ENCODE measurements at regions not wholly inside any gene's neighbourhood (a gene's known extent, or its start where the extent isn't known, plus 50 kb on each side); places are given as distances from the start of the nearest gene placed in this dataset.

DNA sequence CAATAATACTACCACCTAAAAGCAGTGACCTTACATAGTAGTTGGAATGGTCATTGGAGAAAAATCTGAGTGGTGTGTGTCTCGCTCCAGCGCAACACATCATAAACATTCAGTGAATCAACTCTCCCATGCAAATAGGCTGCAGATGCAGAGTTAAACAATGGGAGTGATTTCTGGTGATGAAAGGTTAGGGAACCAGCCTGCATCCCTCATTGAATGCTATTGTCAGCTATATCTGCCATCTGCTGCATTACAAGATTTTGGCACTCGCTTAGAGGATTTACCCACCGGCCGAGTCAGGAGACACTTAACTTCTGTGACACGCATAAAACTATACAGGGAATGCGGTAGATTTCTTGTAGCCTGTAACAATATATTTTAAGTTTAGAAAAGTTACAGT is 900.9 kb downstream of the FLRT2 start:
- ATAC-seq (no peak), DNase-seq (no peak)
- intact Hi-C loops (cut with DNase I, micrococcal nuclease), result no loop called here

DNA sequence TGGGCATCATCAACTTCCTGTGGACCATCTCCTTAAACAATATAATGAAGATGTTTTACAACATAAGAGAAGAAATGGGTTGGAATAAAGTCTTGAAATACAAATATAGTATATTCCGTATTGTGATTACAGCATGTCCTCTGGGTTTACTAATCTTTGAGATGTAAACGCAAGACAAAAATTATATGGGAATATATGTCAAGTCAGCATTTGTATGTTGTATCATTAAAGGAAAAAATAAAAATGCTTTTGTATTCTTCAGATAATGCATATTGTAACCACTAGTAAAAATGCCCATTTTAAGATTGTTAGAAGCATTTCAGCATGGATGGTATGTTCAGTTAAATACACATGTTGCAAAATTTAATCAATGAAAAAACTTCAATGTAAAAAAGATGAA is 893.3 kb downstream of the FLRT2 start:
- intact Hi-C loops (cut with DNase I, micrococcal nuclease), result no loop called here
- ATAC-seq, result no peak

DNA sequence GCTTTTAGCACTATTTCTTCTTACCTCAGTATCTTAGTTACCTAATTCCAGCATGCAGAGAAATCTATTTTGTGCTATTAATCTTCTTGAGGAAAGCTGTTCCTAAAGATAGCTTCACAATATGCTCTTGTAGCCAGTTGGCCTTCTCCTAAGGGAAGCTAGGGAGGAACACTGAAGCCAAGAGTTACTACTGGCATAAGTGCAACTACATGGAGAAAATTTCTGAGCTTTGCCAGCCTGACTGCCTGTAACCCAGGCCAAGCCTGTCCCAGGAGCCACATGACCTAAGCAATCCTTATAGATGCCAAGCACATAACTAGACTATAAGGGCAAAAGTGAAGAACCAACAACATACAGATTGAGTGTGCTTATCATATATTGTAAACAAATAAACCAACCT is 890.2 kb downstream of the FLRT2 start:
- intact Hi-C loops (cut with DNase I, micrococcal nuclease), result no loop called here
- no peak for ATAC-seq
- no peak for DNase-seq

More for the DNA sequence above, 893.3 kb downstream of the FLRT2 start:
- DNase-seq, result no peak

DNA sequence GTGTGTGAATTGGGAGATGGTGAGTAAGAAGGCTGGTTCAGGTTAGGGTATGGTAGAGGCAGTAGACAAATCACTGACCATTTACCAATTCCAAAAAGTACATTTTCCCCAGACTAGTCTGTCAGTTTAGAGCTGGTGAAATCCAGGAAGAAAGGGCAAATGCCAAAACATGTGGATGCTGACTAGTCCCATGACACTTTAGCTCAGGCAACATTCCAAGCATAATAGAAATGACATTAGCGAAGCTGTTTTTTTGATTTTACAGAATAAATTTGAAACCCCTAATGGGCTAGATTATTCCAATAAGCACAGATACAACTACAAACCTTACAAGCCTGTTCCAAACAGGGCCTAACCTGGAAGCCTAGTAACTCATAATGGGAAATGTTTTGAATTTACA is 884.2 kb downstream of the FLRT2 start:
- ATAC-seq (no peak), DNase-seq (no peak)
- intact Hi-C loops (cut with DNase I, micrococcal nuclease), result no loop called here

DNA sequence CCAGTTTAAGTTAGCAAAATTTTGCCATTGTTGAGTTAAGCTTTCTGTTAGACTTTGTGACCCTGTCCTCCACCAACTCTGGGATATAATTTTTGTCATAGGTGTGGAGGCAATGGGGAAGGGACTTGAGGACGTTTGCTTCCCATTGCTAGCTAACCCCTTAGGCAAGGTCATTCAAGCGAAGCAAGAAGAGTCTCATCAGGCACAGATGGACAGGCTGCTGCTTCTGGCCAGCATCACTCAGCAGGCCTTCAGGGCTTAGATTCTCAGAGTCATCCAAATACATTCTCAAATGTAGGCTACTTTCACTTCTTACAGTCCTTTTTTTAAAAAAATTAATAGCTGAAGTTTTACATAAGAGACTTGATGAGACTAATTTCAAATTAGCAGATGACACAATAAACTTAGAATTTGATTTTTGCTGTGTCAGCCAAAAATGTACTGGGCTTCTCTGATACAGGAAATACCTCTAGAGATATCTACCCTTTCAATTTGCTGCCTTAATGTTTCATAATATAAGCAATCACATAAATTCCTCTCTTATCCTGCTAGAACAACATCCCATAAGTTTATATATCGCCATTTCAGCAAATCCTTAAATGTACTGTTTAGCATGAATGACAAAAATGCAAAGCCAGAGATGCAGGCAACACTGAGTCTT is 875.2 kb downstream of the FLRT2 start:
- DNase-seq (no peak), ATAC-seq (no peak)
- intact Hi-C loops (cut with DNase I, micrococcal nuclease), result no loop called here

DNA sequence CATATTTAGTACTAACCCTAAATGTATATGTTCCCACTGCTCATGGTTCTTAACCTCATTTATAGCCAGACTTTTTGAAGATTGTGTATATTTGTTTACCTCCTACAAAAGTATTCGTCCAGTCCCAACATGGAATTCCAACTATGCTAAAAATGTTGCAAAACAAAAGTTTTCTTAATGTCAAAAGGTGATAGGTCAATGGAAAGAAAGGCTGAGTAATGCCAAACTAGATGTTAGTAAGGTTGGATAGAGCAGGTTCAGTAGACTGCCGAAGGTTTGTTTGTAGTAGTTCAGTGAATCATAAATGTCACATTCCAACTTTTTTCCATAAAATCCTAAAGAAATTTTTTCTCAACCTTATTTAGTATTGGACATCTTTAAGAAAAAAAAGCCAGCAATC is 874.5 kb downstream of the FLRT2 start:
- no peak for ATAC-seq
- intact Hi-C loops (cut with DNase I, micrococcal nuclease), result no loop called here
- DNase-seq, result no peak

DNA sequence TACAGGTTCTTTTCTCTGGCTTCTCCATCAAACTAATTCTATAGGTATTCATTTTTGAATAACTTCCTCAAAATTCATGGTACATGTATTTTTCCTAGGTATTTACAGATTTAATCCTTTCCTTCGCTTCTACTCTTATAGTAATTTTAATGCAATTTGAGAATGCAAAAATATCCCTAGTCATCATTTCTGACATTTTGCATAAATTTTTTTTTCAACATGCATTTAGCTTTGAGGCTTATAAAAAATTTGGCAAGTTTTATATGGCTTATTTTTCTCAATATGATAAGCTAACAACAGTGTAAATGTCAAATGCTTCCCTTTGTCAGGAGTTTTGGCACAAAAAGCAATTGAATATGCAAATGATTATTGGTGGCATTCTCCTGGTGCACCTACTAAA is 872.6 kb downstream of the FLRT2 start:
- intact Hi-C loops (cut with DNase I, micrococcal nuclease), result no loop called here
- no peak for ATAC-seq
- DNase-seq, result no peak

DNA sequence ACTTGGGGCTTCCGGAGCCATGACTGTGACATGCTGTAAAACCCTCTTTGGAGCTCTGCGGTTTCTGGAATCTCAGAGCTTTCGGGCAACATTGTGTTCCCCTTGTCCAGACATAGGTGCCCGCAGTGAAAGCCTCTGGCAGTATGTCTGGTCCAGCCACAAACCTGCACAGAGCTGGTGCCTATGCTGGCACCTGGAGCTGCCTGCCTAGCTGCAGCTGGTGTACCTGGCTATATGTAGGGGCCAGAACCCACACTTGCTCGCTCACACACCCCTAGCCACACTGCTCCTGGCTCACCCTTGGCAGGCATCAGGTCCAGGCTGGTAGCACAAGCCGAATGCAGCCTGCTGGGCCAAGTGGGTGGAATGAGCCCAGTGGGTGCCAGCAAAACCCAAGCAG is 861.1 kb downstream of the FLRT2 start:
- intact Hi-C loops (cut with DNase I, micrococcal nuclease), result no loop called here
- DNase-seq (no peak), ATAC-seq (no peak)

DNA sequence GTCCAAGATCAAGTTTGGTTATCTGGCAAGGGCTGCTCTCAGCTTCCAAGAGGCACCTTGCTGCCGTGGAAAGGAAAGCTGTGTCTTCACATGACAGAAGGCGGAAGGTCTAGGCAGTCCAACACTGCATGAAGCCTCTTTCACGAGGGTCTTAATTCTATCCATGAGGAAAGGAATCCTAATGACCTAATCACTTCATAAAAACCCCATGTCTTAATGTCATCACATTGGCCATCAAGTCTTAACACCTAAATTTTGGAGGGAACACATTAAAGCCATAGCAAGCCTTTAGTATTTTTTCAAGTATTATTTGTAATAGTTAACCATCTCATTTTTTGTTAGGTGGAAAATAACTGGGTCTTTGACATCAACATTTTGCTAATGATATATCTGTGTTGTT is 858.3 kb downstream of the FLRT2 start:
- DNase-seq, result no peak
- ATAC-seq, result no peak
- intact Hi-C loops (cut with DNase I, micrococcal nuclease), result no loop called here

DNA sequence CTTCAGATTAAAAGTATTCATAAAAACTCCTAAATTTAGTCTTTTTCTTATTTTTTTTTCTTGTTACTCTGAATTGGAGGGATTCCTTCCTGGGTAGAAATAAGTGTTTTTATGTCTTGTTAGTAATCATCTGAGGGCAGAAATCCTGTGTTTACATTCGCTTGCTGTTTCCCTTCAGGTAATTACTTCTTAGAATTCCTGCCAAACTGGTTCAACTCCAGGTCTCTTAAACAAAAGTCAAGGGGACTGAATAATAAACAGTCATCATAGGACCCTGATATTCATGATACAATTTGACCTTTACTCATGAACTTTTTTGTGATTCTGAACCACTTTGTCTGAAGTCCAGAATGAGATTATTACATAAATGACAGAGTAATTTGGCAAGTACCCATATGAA is 843.9 kb downstream of the FLRT2 start:
- ATAC-seq (no peak), DNase-seq (no peak)
- intact Hi-C loops (cut with DNase I, micrococcal nuclease), result no loop called here

DNA sequence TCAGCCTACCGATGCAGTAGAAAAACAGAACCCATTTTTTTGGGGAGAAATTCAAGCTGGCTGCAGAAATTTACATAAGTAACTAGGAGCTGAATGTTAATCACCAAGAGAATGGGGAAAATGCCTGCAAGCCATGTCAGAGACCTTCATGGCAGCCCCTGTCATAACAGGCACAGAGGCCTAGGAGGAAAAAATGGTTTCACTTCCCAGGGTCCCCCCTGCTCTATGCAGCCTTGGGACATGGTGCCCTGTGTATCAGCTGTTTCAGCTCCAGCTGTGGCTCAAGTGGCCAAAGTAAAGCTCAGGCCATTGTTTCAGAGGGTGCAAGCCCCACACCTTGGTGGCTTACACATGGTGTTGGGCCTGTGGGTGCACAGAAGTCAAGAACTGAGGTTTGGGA is 842.5 kb downstream of the FLRT2 start:
- intact Hi-C loops (cut with DNase I, micrococcal nuclease), result no loop called here
- no peak for DNase-seq
- no peak for ATAC-seq

DNA sequence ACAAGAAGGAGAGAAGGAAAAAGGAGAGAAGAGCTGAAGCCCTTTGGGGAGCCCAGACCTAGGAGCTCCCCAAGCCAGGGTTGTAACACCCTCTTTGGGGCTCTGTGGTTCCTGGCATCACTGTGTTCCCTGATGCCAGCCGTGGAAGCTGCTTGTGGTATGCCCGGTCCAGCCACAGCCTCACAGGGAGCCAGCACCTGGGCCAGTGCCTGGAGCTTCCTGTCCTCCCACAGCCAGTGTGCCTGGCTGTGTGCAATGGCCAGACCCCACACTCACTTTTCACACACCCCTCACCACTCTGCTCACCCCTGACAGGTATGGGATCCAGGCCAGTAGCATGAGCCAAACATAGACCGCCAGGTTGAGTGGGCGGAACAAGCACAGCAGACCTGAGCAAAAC is 834.7 kb downstream of the FLRT2 start:
- no peak for ATAC-seq
- DNase-seq, result no peak
- intact Hi-C loops (cut with DNase I, micrococcal nuclease), result no loop called here

DNA sequence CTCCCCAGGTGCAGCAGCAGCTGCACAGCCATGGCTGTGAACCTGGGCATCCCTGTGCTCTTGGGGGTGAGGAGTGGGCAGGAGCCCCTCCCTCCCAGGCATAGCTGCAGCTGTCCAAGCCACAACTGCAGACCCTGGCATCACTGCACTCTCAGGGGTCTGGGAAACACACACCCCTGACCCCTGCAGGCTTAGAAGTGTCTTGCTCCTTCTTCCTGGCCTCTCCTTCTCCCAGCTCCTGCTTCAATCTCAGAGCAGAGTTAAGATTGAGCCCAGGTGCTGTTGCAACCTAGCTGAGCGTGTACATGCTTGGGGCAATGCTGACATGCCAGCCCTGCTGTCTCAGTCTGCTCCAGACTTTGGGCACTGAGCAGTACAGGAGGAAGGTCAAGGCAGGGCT is 833.6 kb downstream of the FLRT2 start:
- DNase-seq (no peak), ATAC-seq (no peak)
- intact Hi-C loops (cut with DNase I, micrococcal nuclease), result no loop called here

DNA sequence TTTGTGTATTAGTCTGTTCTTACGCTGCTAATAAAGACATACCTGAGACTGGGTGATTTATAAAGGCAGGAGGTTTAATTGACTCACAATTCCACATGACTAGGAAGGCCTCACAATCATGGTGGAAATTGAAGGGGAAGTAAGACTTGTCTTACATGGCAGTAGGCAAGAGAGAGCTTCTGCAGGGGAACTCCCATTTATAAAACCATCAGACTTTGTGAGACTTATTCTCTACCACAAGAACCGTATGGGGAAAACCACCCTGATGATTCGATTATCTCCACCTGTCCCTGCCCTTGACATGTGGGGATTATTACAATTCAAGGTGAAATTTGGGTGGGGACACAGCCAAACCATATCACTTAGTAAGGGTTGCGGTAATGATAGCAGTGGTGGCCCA is 833.1 kb downstream of the FLRT2 start:
- intact Hi-C loops (cut with DNase I, micrococcal nuclease), result no loop called here
- no peak for DNase-seq
- no peak for ATAC-seq

DNA sequence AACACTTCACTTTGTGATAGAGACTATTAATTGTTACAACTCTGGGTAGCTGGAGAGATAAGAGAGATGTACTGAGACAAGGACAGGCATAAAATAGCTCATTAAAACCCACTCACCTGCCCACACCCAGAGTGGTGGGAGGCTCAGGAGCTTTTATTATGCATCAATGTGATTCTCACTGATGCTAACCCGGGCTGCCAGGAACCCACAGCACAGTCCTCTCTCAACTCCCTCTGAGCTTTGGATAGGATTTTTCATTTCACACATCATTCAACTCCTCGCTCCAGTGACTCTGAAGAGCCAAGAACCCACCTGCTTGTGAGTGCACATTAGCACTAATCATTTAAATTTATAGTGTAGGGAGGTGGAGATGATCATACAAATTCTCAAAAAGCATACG is 827.9 kb downstream of the FLRT2 start:
- intact Hi-C loops (cut with DNase I, micrococcal nuclease), result no loop called here
- DNase-seq (no peak), ATAC-seq (no peak)

DNA sequence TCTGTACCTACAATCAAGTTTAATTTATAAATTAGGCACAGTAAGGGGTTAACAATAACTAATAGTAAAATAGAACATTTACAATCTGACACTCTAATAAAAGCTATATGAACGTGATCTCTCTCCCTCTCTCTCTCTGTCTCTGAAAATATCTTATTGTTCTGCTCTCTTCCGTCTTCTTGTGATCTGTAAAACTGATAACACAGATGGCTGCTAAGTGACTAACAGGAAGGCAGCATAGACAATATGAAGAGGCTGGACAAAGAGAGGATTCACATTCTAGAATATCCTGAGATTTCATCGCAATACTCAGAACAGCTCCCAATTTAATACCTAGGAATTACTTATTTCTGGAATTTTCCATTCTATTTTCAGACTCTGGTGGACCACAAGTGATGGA is 827.2 kb downstream of the FLRT2 start:
- intact Hi-C loops (cut with DNase I, micrococcal nuclease), result no loop called here
- DNase-seq (no peak), ATAC-seq (no peak)

DNA sequence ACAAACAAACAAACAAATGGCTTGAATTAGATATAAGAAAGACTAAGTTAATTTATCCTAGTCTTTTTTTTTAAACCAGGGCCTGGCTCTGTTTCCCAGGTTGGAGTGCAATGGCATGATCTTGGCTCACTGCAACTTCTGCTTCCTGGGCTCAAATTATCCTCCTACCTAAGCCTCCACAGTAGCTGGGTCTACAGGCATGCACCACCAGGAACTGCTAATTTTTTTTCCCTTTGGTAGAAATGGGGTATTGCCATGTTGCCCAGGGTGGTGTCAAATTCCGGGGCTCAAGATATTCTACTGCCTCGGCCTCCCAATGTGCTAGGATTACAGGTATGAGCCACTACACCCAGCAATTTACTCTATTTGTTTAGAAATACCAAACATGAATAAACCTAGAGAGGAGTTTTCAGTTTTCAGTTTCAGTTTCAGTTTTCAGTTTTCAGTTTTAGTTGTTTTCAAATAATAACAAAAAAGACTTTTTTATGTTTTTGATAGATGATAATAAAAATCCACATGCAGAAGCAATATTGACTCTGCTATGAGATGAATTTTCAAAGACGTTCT is 817.0 kb downstream of the FLRT2 start:
- ATAC-seq, result no peak
- intact Hi-C loops (cut with DNase I, micrococcal nuclease), result no loop called here
- no peak for DNase-seq

DNA sequence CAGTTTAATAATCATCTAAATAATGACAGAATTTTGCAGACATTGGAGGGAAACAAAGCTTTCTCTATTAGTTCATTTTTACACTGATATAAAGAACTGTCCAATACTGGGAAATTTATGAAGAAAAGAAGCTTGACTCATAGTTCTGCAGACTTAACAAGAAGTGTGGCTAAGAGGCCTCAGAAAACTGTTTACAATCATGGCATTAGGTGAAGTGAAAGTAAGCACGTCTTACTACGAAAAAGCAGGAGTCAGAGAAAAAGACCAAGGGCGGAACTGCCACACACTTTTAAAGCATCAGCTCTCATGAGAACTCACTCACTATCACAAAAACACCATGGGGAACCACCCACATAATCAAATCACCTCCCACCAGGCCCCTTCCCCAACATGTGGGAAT is 804.4 kb downstream of the FLRT2 start:
- intact Hi-C loops (cut with DNase I, micrococcal nuclease), result no loop called here
- ATAC-seq (no peak), DNase-seq (no peak)

DNA sequence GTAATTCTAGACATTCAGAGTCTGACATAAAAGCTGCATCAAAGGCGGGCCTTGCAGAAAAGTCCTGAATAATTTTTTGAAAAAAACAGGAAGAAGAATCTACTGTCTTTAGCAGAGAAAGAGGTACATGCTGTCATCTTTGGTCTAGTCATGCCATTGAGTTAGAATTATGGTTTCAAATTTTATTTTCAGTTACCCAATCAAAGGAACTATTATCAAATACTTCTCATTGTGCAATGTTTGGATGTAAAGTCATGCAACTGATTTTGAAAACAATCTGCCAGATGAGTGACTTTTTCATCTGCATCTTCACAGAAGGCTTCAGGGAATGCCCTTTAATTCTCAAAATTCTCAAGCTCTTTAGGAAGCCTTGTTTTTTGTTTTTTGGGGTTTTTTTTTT is 803.5 kb downstream of the FLRT2 start:
- ATAC-seq (no peak), DNase-seq (no peak)
- intact Hi-C loops (cut with DNase I, micrococcal nuclease), result no loop called here

DNA sequence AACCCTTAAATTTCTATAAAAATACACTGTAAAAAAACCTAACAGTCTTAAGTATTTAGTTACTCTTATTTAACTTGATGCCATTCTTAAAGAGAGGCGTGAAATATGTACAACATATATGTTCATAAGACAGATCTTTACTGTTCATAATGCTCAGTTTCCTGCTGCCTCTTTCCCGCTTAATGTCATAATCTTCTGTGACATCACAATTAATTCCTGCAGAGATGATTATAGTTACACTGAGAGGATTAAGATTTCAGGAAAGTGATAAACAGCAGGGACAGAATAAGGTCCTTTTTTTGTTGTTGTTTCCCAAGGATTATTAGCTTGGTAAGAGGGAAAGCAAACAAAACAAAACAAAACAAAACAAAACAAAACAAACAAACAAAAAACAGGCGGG is 801.4 kb downstream of the FLRT2 start:
- ATAC-seq (no peak), DNase-seq (no peak)
- intact Hi-C loops (cut with DNase I, micrococcal nuclease), result no loop called here

DNA sequence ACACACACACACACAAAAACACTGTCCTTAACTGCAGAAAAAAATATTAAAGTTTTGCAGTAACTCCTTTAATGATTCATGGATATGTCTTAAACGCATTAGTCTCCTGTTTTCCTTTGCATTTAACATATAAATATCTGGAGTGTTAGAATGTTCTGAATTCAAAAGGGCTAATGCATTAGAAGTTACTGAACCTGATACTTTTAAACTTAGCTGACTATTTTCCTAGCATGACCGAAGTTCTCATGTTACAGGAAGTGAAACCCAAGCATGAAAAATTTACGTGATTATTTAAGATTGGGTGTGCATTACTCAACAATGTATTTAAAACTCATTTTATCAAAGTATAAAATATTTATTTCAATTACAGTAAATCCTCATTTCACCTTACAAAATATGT is 791.2 kb downstream of the FLRT2 start:
- DNase-seq (no peak), ATAC-seq (no peak)
- intact Hi-C loops (cut with DNase I, micrococcal nuclease), result no loop called here

All from left colon (tissue), 2 donors.